ENCODE measurements at regions not wholly inside any gene's neighbourhood (a gene's known extent, or its start where the extent isn't known, plus 50 kb on each side); places are given as distances from the start of the nearest gene placed in this dataset.

GRCh38 chr20:63103402-63104311, 96.9 kb upstream of the BHLHE23 start:
- TF ChIP-seq ZNF274 (IDR thresholded peaks at IDR 0.05; ENCODE audit: low read depth, low read length) (no peak), YY1 (IDR thresholded peaks at IDR 0.05; ENCODE audit: insufficient read depth, insufficient read length) (no peak)

Measured in NT2/D1 (cell line).